ENCODE measurements at regions not wholly inside any gene's neighbourhood (a gene's known extent, or its start where the extent isn't known, plus 50 kb on each side); places are given as distances from the start of the nearest gene placed in this dataset.

- no peak for ATAC-seq
- TF ChIP-seq CREB5 (CRISPR knock-in tag; IDR thresholded peaks at IDR 0.05; ENCODE audit: low read depth) (no peak), ZNF70 (CRISPR knock-in tag; IDR thresholded peaks at IDR 0.05) (no peak), SNAI2 (CRISPR knock-in tag; IDR thresholded peaks at IDR 0.05) (no peak), ZC3H10 (CRISPR knock-in tag; IDR thresholded peaks at IDR 0.05) (no peak), BACH2 (CRISPR knock-in tag; IDR thresholded peaks at IDR 0.05; ENCODE audit: borderline replicate concordance) (no peak), CSRNP3 (CRISPR knock-in tag; IDR thresholded peaks at IDR 0.05) (no peak), ARNTL (CRISPR knock-in tag; IDR thresholded peaks at IDR 0.05; ENCODE audit: borderline replicate concordance, low read depth) (no peak), ISL1 (CRISPR knock-in tag; IDR thresholded peaks at IDR 0.05) (no peak), OSR1 (CRISPR knock-in tag; IDR thresholded peaks at IDR 0.05) (no peak), ESRRG (CRISPR knock-in tag; IDR thresholded peaks at IDR 0.05) (no peak), TSHZ2 (CRISPR knock-in tag; IDR thresholded peaks at IDR 0.05) (no peak)
Observed at GRCh38 chr2:67724261-67724660, 327.1 kb downstream of the ETAA1 start.

- TF ChIP-seq PATZ1 (CRISPR knock-in tag; IDR thresholded peaks at IDR 0.05; ENCODE audit: borderline replicate concordance), result no peak
- TF ChIP-seq ESRRG (CRISPR knock-in tag; IDR thresholded peaks at IDR 0.05), result no peak
- no peak for TF ChIP-seq ISL1 (CRISPR knock-in tag; IDR thresholded peaks at IDR 0.05)
- no peak for TF ChIP-seq TSHZ2 (CRISPR knock-in tag; IDR thresholded peaks at IDR 0.05)
- no peak for ATAC-seq
Observed at GRCh38 chr2:67725731-67726130, 328.6 kb downstream of the ETAA1 start.

GRCh38 chr2:67726416-67726815 is 329.3 kb downstream of the ETAA1 start:
- no peak for ATAC-seq
- no peak for TF ChIP-seq TSHZ2 (CRISPR knock-in tag; IDR thresholded peaks at IDR 0.05)
- TF ChIP-seq ESRRG (CRISPR knock-in tag; IDR thresholded peaks at IDR 0.05), result no peak
- TF ChIP-seq ZNF565 (CRISPR knock-in tag; conservative IDR thresholded peaks at IDR 0.05; ENCODE audit: low read depth), result no peak
- TF ChIP-seq GLIS3 (CRISPR knock-in tag; IDR thresholded peaks at IDR 0.05), result no peak
- TF ChIP-seq PATZ1 (CRISPR knock-in tag; IDR thresholded peaks at IDR 0.05; ENCODE audit: borderline replicate concordance), result no peak
- TF ChIP-seq ZC3H10 (CRISPR knock-in tag; IDR thresholded peaks at IDR 0.05), result no peak
- TF ChIP-seq ISL1 (CRISPR knock-in tag; IDR thresholded peaks at IDR 0.05), result no peak
- no peak for TF ChIP-seq BACH2 (CRISPR knock-in tag; IDR thresholded peaks at IDR 0.05; ENCODE audit: borderline replicate concordance)
- no peak for TF ChIP-seq PPARA (CRISPR knock-in tag; IDR thresholded peaks at IDR 0.05; ENCODE audit: borderline replicate concordance)
- no peak for TF ChIP-seq ZFP30 (CRISPR knock-in tag; IDR thresholded peaks at IDR 0.05)
- no peak for TF ChIP-seq ARNTL (CRISPR knock-in tag; IDR thresholded peaks at IDR 0.05; ENCODE audit: borderline replicate concordance, low read depth)
- no peak for TF ChIP-seq ZNF8 (CRISPR knock-in tag; IDR thresholded peaks at IDR 0.05)
- no peak for TF ChIP-seq OSR1 (CRISPR knock-in tag; IDR thresholded peaks at IDR 0.05)
- no peak for TF ChIP-seq TOX (CRISPR knock-in tag; IDR thresholded peaks at IDR 0.05; ENCODE audit: borderline replicate concordance)
- no peak for TF ChIP-seq ZNF70 (CRISPR knock-in tag; IDR thresholded peaks at IDR 0.05)
- no peak for TF ChIP-seq CSDC2 (CRISPR knock-in tag; IDR thresholded peaks at IDR 0.05)
- TF ChIP-seq RARB (CRISPR knock-in tag; IDR thresholded peaks at IDR 0.05), result no peak
- TF ChIP-seq CSRNP3 (CRISPR knock-in tag; IDR thresholded peaks at IDR 0.05), result no peak
